Astrocyte of the spinal cord (primary cell): ENCODE measurements at regions not wholly inside any gene's neighbourhood (a gene's known extent, or its start where the extent isn't known, plus 50 kb on each side); places are given as distances from the start of the nearest gene placed in this dataset.

ENCODE experiments used
- DNase-seq: peaks from one replicate; pipeline ENCODE4 v3.0.0; 2011; ENCODE audit warnings: low read depth, low spot score
- H3K4me3 ChIP-seq: 2 replicates; pipeline ENCODE4 v1.5.1; 2011; ENCODE audit warnings: low read depth, mild to moderate bottlenecking, low read length, moderate library complexity
- CTCF ChIP-seq: IDR thresholded peaks from 2 replicates; pipeline ENCODE4 v1.5.1; 2012; ENCODE audit warnings: low read depth, mild to moderate bottlenecking, low read length, inconsistent platforms
- in situ Hi-C: cut with HindIII; loops from 2 replicates; pipeline ENCODE4 v1.10.0; 2017; ENCODE audit warnings: low sequenced_read_pairs

- in situ Hi-C loops, result no loop called here
Measured at GRCh38 chr14:103186909-103187586, 63.8 kb downstream of the TNFAIP2 start.

GRCh38 chr14:103187911-103188310 is 64.7 kb downstream of the TNFAIP2 start:
- no peak for DNase-seq
- in situ Hi-C loops, result no loop called here
- H3K4me3 ChIP-seq, result no peak overlapping the region

More at GRCh38 chr14:103186909-103187586, 63.8 kb downstream of the TNFAIP2 start:
- no peak for DNase-seq
- no peak overlapping the region for H3K4me3 ChIP-seq
- TF ChIP-seq CTCF, result no peak

GRCh38 chr14:103188810-103189480 is 65.7 kb downstream of the TNFAIP2 start:
- peak; percentile 11 for TF ChIP-seq CTCF
- in situ Hi-C loops, result no loop called here
- H3K4me3 ChIP-seq, result no peak overlapping the region
- no peak for DNase-seq

More at GRCh38 chr14:103187911-103188310, 64.7 kb downstream of the TNFAIP2 start:
- no peak for TF ChIP-seq CTCF

- DNase-seq, result no peak
- TF ChIP-seq CTCF, result no peak
- in situ Hi-C loops, result no loop called here
- no peak overlapping the region for H3K4me3 ChIP-seq
Measured at GRCh38 chr14:103189481-103190470, 66.5 kb downstream of the TNFAIP2 start.

GRCh38 chr14:103190741-103191140 is 67.5 kb downstream of the TNFAIP2 start:
- no peak overlapping the region for H3K4me3 ChIP-seq
- TF ChIP-seq CTCF, result no peak
- DNase-seq, result no peak
- in situ Hi-C loops, result no loop called here

GRCh38 chr14:103191844-103192243 is 68.6 kb downstream of the TNFAIP2 start:
- no peak overlapping the region for H3K4me3 ChIP-seq
- DNase-seq, result no peak
- no peak for TF ChIP-seq CTCF
- in situ Hi-C loops, result no loop called here
